GM12878 (cell line): ENCODE measurements at regions not wholly inside any gene's neighbourhood (a gene's known extent, or its start where the extent isn't known, plus 50 kb on each side); places are given as distances from the start of the nearest gene placed in this dataset.

Experiments
- ATAC-seq: fragments of 200-7000 bp; cut with Tn5 transposase; 3 replicates; pipeline ENCODE4 v1.9.1; 2020; ENCODE audit warnings: mild to moderate bottlenecking, moderate library complexity
- BruUV-seq: library from RNA; stranded (reverse); fragments of 400-500 nt; replicated peaks from 2 replicates; lab custom pipeline; 2021; lab: Mats Ljungman, UMichigan
- CTCF ChIA-PET: fragments of 300-600 bp; sonication (Branson Sonifier 250); formaldehyde crosslinking; extraction: SDS; loops from one replicate; lab custom pipeline; 2021; ENCODE audit warnings: inconsistent platforms; lab: Yijun Ruan, JAX
- POLR2A ChIA-PET: fragments of 350-600 bp; formaldehyde crosslinking; extraction: SDS; loops from one replicate; lab custom pipeline; 2021; ENCODE audit warnings: inconsistent platforms; lab: Charles Lee
- RAD21 ChIA-PET: fragments of 300-600 bp; sonication (Branson Sonifier 250); formaldehyde crosslinking; loops from one replicate; lab custom pipeline; 2023; ENCODE audit warnings: antibody characterized with exemption; ENCODE audit not compliant: unreplicated experiment; lab: Charles Lee
- SMC1A ChIA-PET: fragments of 300-600 bp; sonication (Branson Sonifier 250); formaldehyde crosslinking; loops from one replicate; lab custom pipeline; 2023; ENCODE audit not compliant: unreplicated experiment, uncharacterized antibody; lab: Charles Lee
- DNase-seq: peaks from one replicate; pipeline ENCODE4 v3.0.0-alpha.2; 2011; ENCODE audit warnings: low read depth, low spot score
- FAIRE-seq: peaks from 3 replicates; lab custom pipeline; 2011; peaks lifted over from hg19 to GRCh38; lab: Jason Lieb, UNC
- H2AFZ ChIP-seq: 2 replicates; pipeline ENCODE4 v1.6.0; 2011; ENCODE audit warnings: low read depth, low read length, control low read depth; ENCODE audit not compliant: control insufficient read depth
- H3K27ac ChIP-seq: 2 replicates; pipeline ENCODE4 v1.5.1; 2011; ENCODE audit warnings: control low read depth; ENCODE audit not compliant: control insufficient read depth, insufficient read depth
- H3K27me3 ChIP-seq, 2 experiments: replicated peaks in 1 of 2; 2 replicates each; pipeline versions ENCODE4 v1.6.0 to v1.6.1; 2011; ENCODE audit warnings: low read length in 1 of 2; ENCODE audit not compliant: control insufficient read depth in 2 of 2, insufficient read depth in 2 of 2
- H3K36me3 ChIP-seq, 2 experiments: 2 replicates each; pipeline ENCODE4 v1.5.1; 2011; ENCODE audit warnings: low read length in 1 of 2; ENCODE audit not compliant: control insufficient read depth in 2 of 2, insufficient read depth in 2 of 2
- H3K4me1 ChIP-seq: 2 replicates; pipeline ENCODE4 v1.6.1; 2011; ENCODE audit warnings: mild to moderate bottlenecking, low read length, moderate library complexity, mixed read lengths; ENCODE audit not compliant: control insufficient read depth, insufficient read depth
- H3K4me2 ChIP-seq: 2 replicates; pipeline ENCODE4 v1.6.0; 2011; ENCODE audit warnings: control low read depth; ENCODE audit not compliant: control insufficient read depth, insufficient read depth
- H3K4me3 ChIP-seq: fragments of 200-600 bp; sonication (generic); 2 replicates; pipeline ENCODE4 v1.5.1; 2016
- H3K79me2 ChIP-seq: 2 replicates; pipeline ENCODE4 v1.6.0; 2011; ENCODE audit warnings: low read length; ENCODE audit not compliant: control insufficient read depth, insufficient read depth
- H3K9ac ChIP-seq: 2 replicates; pipeline ENCODE4 v1.8.0; 2011; ENCODE audit warnings: low read length, control low read depth, mixed read lengths; ENCODE audit not compliant: control insufficient read depth, insufficient read depth
- H3K9me3 ChIP-seq: replicated peaks from 3 replicates; pipeline ENCODE4 v1.5.1; 2011; ENCODE audit warnings: mild to moderate bottlenecking, low read length; ENCODE audit not compliant: control insufficient read depth, insufficient read depth
- H4K20me1 ChIP-seq: 2 replicates; pipeline ENCODE4 v1.6.0; 2011; ENCODE audit not compliant: control insufficient read depth, insufficient read depth
- ASH2L ChIP-seq: fragments of 300-600, 200-600 bp; sonication (generic); IDR thresholded peaks from 2 replicates; pipeline ENCODE4 v1.6.1; 2017; ENCODE audit warnings: low read depth, mild to moderate bottlenecking, borderline replicate concordance
- BHLHE40 ChIP-seq, 2 experiments: fragments of 450-650 bp in 1 of 2; IDR thresholded peaks; 2 replicates each; pipeline ENCODE4 v1.6.1; 2011 to 2017; ENCODE audit warnings: low read depth in 2 of 2, borderline replicate concordance in 1 of 2, improper control_type of control experiment in 1 of 2, low read length in 1 of 2, mild to moderate bottlenecking in 1 of 2
- ETV6 ChIP-seq, 2 experiments: fragments of 450-650 bp in 1 of 2; IDR thresholded peaks in 1 of 2; conservative IDR thresholded peaks in 1 of 2; 2 replicates each; pipeline ENCODE4 v1.6.1; 2014; ENCODE audit warnings: antibody characterized with exemption in 1 of 2, borderline replicate concordance in 1 of 2, low read depth in 1 of 2, mild to moderate bottlenecking in 1 of 2, moderate library complexity in 1 of 2
- HCFC1 ChIP-seq: fragments of 150-350 bp; IDR thresholded peaks from 2 replicates; pipeline ENCODE4 v1.6.1; 2014; ENCODE audit warnings: low read length
- JUNB ChIP-seq: IDR thresholded peaks from 2 replicates; pipeline ENCODE4 v1.6.1; 2016; ENCODE audit warnings: antibody characterized with exemption, mild to moderate bottlenecking
- LARP7 ChIP-seq: fragments of 450-650 bp; IDR thresholded peaks from 2 replicates; pipeline ENCODE4 v1.6.1; 2017; ENCODE audit warnings: mild to moderate bottlenecking
- NKRF ChIP-seq: fragments of 450-650 bp; conservative IDR thresholded peaks from 2 replicates; pipeline ENCODE4 v1.6.1; 2017; ENCODE audit warnings: mild to moderate bottlenecking, moderate library complexity
- NR2F1 ChIP-seq: fragments of 450-650 bp; conservative IDR thresholded peaks from 2 replicates; pipeline ENCODE4 v1.6.1; 2017; ENCODE audit warnings: mild to moderate bottlenecking
- RBBP5 ChIP-seq: fragments of 200-600 bp; sonication (generic); conservative IDR thresholded peaks from 2 replicates; pipeline ENCODE4 v1.6.1; 2016
- SUPT20H ChIP-seq: IDR thresholded peaks from 2 replicates; pipeline ENCODE4 v1.6.1; 2011; ENCODE audit warnings: low read depth, mild to moderate bottlenecking, low read length, moderate library complexity, borderline replicate concordance; ENCODE audit not compliant: control insufficient read depth
- TCF12 ChIP-seq: IDR thresholded peaks from 2 replicates; pipeline ENCODE4 v1.6.1; 2011; ENCODE audit warnings: low read depth, mild to moderate bottlenecking, low read length
- WGBS: methylation state at CpG from one replicate; pipeline ENCODE4 v1.1.6; 2016; ENCODE audit warnings: low lambda C conversion rate; ENCODE audit not compliant: insufficient replicate concordance, insufficient coverage; ENCODE audit errors: missing lambda C conversion rate; 5-methylcytosine and 5-hydroxymethylcytosine counted together
- in situ Hi-C: fragments of 300-500 bp; cut with MboI; formaldehyde crosslinking; loops from 9 replicates; pipeline ENCODE4 v1.14.3; 2018; ENCODE audit warnings: mixed read lengths
- intact Hi-C: fragments of 100-400 bp; cut with micrococcal nuclease; formaldehyde crosslinking; loops from one replicate; pipeline ENCODE4 v1.14.2; 2022; ENCODE audit not compliant: unreplicated experiment
- TF ChIP-seq, protein P1 (sequence below): IDR thresholded peaks from 2 replicates; pipeline ENCODE4 v1.6.1; 2011; ENCODE audit warnings: mild to moderate bottlenecking, low read depth, low read length, moderate library complexity; ENCODE audit not compliant: insufficient replicate concordance
- TF ChIP-seq, protein P2 (sequence below): fragments of 450-650 bp; IDR thresholded peaks from 2 replicates; pipeline ENCODE4 v1.6.1; 2016; ENCODE audit warnings: mild to moderate bottlenecking, moderate library complexity, borderline replicate concordance
- TF ChIP-seq, protein P3 (sequence below): fragments of 450-650 bp; IDR thresholded peaks from 2 replicates; pipeline ENCODE4 v1.6.1; 2017; ENCODE audit warnings: mild to moderate bottlenecking, moderate library complexity

GRCh38 chr7:69052447-69052846, 545.8 kb upstream of the AUTS2 start:
- H3K27me3 ChIP-seq: no peaks in the 10 kb centered on the region
- intact Hi-C loops (no loop called here), in situ Hi-C loops (no loop called here)
- no peak overlapping the region for H2AFZ ChIP-seq
- no peak for FAIRE-seq
- no peaks in the 10 kb centered on the region; the same call in 2 of the 3 replicates for H3K9me3 ChIP-seq
- no peaks in the 10 kb centered on the region for H3K36me3 ChIP-seq
- ATAC-seq: no peak
- no peaks in the 10 kb centered on the region for H3K4me1 ChIP-seq
- no peak overlapping the region for H3K9ac ChIP-seq
- CTCF ChIA-PET: no interaction called here
- POLR2A ChIA-PET: no interaction called here
- no peak overlapping the region for H3K27ac ChIP-seq
- WGBS: 9% methylated on average over 4 of the region's 4 CpGs
- H3K79me2 ChIP-seq: no peaks in the 10 kb centered on the region
- H3K4me2 ChIP-seq: no peak overlapping the region
- no TSS peak for BruUV-seq
- no peak overlapping the region for H3K4me3 ChIP-seq
- RAD21 ChIA-PET: no interaction called here
- no peak for DNase-seq
- SMC1A ChIA-PET: no interaction called here
- H4K20me1 ChIP-seq: no peaks in the 10 kb centered on the region
- TF ChIP-seq TCF12 (no peak), RBBP5 (no peak), NR2F1 (no peak), HCFC1 (no peak), LARP7 (no peak), NKRF (no peak), ETV6 (conservative IDR thresholded peaks at IDR 0.05 in 1 of 2, IDR thresholded peaks at IDR 0.05 in 1 of 2; ENCODE audit: borderline replicate concordance in 1 of 2, low read depth in 1 of 2) (no peak), BHLHE40 (IDR thresholded peaks at IDR 0.05; ENCODE audit: borderline replicate concordance in 1 of 2, low read depth in 2 of 2, low read length in 1 of 2) (no peak), ASH2L (no peak), JUNB (no peak), SUPT20H (no peak)
- TF ChIP-seq, protein P1, sequence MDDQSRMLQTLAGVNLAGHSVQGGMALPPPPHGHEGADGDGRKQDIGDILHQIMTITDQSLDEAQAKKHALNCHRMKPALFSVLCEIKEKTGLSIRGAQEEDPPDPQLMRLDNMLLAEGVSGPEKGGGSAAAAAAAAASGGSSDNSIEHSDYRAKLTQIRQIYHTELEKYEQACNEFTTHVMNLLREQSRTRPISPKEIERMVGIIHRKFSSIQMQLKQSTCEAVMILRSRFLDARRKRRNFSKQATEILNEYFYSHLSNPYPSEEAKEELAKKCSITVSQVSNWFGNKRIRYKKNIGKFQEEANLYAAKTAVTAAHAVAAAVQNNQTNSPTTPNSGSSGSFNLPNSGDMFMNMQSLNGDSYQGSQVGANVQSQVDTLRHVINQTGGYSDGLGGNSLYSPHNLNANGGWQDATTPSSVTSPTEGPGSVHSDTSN: no peak
- TF ChIP-seq, protein P2, sequence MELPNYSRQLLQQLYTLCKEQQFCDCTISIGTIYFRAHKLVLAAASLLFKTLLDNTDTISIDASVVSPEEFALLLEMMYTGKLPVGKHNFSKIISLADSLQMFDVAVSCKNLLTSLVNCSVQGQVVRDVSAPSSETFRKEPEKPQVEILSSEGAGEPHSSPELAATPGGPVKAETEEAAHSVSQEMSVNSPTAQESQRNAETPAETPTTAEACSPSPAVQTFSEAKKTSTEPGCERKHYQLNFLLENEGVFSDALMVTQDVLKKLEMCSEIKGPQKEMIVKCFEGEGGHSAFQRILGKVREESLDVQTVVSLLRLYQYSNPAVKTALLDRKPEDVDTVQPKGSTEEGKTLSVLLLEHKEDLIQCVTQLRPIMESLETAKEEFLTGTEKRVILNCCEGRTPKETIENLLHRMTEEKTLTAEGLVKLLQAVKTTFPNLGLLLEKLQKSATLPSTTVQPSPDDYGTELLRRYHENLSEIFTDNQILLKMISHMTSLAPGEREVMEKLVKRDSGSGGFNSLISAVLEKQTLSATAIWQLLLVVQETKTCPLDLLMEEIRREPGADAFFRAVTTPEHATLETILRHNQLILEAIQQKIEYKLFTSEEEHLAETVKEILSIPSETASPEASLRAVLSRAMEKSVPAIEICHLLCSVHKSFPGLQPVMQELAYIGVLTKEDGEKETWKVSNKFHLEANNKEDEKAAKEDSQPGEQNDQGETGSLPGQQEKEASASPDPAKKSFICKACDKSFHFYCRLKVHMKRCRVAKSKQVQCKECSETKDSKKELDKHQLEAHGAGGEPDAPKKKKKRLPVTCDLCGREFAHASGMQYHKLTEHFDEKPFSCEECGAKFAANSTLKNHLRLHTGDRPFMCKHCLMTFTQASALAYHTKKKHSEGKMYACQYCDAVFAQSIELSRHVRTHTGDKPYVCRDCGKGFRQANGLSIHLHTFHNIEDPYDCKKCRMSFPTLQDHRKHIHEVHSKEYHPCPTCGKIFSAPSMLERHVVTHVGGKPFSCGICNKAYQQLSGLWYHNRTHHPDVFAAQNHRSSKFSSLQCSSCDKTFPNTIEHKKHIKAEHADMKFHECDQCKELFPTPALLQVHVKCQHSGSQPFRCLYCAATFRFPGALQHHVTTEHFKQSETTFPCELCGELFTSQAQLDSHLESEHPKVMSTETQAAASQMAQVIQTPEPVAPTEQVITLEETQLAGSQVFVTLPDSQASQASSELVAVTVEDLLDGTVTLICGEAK: no peak
- TF ChIP-seq, protein P3, sequence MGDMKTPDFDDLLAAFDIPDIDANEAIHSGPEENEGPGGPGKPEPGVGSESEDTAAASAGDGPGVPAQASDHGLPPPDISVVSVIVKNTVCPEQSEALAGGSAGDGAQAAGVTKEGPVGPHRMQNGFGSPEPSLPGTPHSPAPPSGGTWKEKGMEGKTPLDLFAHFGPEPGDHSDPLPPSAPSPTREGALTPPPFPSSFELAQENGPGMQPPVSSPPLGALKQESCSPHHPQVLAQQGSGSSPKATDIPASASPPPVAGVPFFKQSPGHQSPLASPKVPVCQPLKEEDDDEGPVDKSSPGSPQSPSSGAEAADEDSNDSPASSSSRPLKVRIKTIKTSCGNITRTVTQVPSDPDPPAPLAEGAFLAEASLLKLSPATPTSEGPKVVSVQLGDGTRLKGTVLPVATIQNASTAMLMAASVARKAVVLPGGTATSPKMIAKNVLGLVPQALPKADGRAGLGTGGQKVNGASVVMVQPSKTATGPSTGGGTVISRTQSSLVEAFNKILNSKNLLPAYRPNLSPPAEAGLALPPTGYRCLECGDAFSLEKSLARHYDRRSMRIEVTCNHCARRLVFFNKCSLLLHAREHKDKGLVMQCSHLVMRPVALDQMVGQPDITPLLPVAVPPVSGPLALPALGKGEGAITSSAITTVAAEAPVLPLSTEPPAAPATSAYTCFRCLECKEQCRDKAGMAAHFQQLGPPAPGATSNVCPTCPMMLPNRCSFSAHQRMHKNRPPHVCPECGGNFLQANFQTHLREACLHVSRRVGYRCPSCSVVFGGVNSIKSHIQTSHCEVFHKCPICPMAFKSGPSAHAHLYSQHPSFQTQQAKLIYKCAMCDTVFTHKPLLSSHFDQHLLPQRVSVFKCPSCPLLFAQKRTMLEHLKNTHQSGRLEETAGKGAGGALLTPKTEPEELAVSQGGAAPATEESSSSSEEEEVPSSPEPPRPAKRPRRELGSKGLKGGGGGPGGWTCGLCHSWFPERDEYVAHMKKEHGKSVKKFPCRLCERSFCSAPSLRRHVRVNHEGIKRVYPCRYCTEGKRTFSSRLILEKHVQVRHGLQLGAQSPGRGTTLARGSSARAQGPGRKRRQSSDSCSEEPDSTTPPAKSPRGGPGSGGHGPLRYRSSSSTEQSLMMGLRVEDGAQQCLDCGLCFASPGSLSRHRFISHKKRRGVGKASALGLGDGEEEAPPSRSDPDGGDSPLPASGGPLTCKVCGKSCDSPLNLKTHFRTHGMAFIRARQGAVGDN: no peak
